Memory B cell (primary cell): ENCODE measurements at regions not wholly inside any gene's neighbourhood (a gene's known extent, or its start where the extent isn't known, plus 50 kb on each side); places are given as distances from the start of the nearest gene placed in this dataset.
"Not testable (repeated sequence)": the region's sequence is repeated elsewhere in the genome, so short reads cannot be mapped to it uniquely, and the experiment has no call there.

ENCODE experiments used
- ATAC-seq: fragments of 150-1000 bp; cut with Tn5 transposase; 2 replicates; pipeline ENCODE4 v1.10.0; 2021; ENCODE audit warnings: low read depth, mild to moderate bottlenecking, moderate library complexity
- DNase-seq, 2 donors: peaks; one replicate each; pipeline ENCODE4 v3.0.0; 2022; ENCODE audit warnings: low spot score in 2 of 2
- H3K27ac Mint-ChIP-seq: one replicate; pipeline ENCODE4 v1.8.0; 2022; ENCODE audit warnings: mild to moderate bottlenecking, moderate library complexity, mixed read lengths
- H3K27me3 Mint-ChIP-seq: one replicate; pipeline ENCODE4 v1.8.0; 2022; ENCODE audit warnings: mixed read lengths
- H3K36me3 Mint-ChIP-seq: one replicate; pipeline ENCODE4 v1.8.0; 2022; ENCODE audit warnings: mild to moderate bottlenecking, mixed read lengths
- H3K4me1 Mint-ChIP-seq: one replicate; pipeline ENCODE4 v1.8.0; 2022; ENCODE audit warnings: mixed read lengths
- H3K4me3 Mint-ChIP-seq: one replicate; pipeline ENCODE4 v1.8.0; 2022; ENCODE audit warnings: mild to moderate bottlenecking, moderate library complexity, mixed read lengths
- H3K9me3 Mint-ChIP-seq: one replicate; pipeline ENCODE4 v1.8.0; 2022; ENCODE audit warnings: mixed read lengths

DNA sequence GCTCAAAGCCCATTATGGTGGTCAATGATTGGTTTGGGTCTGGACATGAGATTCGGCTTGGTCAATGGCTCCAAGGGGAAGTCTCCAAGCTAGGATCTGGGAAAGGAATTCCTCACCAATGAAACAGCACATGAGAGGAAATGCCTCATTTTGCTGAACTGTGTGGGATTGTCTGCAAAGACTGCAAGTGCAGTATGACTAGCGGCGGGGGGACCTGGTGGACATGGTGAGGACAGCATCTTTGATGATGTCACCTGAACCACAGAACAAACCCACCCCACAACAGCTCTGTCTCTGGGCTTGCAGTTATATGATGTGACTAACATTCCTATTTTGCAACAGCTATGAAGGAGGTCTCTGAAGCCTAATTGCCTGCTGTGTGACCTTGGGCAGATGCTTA is 50.6 kb upstream of the NKD1 start:
- H3K9me3 Mint-ChIP-seq, result no peaks in the 10 kb centered on the region
- no peak for DNase-seq
- H3K27me3 Mint-ChIP-seq, result peaks cover 10% of the 10 kb centered on the region
- no peak overlapping the region for H3K4me3 Mint-ChIP-seq
- H3K4me1 Mint-ChIP-seq, result no peaks in the 10 kb centered on the region
- no peak for ATAC-seq
- no peaks in the 10 kb centered on the region for H3K36me3 Mint-ChIP-seq
- no peak overlapping the region for H3K27ac Mint-ChIP-seq

DNA sequence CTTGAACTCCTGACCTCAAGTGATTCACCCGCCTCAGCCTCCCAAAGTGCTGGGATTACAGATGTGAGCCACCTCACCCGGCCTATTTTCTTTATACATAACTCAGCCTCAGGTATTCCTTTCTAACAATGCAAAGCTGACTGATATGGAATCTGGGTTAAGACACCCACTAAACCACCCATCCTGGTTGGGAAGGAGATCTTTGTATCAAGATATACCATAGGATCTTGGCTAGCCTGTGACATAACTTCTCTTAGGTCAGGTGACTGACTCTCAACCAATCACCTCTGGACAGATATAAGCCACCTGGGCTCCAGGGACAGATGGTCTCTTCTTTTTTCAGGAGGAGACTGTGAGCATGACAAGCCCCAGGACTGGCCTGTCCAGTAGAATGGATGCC is 51.2 kb upstream of the NKD1 start:
- DNase-seq, result no peak
- H3K4me3 Mint-ChIP-seq, result no peak overlapping the region
- H3K4me1 Mint-ChIP-seq, result no peaks in the 10 kb centered on the region
- H3K27ac Mint-ChIP-seq, result no peak overlapping the region
- no peaks in the 10 kb centered on the region for H3K36me3 Mint-ChIP-seq
- no peak for ATAC-seq
- no peaks in the 10 kb centered on the region for H3K9me3 Mint-ChIP-seq
- peaks cover 10% of the 10 kb centered on the region for H3K27me3 Mint-ChIP-seq

DNA sequence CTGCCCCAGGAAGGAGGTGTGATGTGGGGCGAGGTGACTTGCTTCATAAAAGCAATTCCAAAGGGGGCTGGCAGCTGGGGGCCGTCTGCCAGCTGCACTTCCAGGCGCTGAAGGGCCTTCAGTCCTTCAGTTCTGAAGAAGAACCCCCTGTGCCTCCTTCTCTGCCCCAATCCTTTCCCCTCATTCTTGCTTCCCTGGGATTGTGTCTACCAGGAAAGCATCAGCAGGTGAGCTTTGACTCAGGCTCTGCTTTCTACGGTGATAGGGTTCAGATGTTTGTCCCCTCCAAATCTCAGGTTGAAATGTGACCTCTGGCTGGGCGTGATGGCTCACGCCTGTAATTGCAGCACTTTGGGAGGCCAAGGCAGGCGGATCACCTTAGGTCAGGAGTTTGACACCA is 52.5 kb upstream of the NKD1 start:
- Mint-ChIP-seq H3K36me3 (no peaks in the 10 kb centered on the region), H3K27ac (no peak overlapping the region), H3K4me1 (no peaks in the 10 kb centered on the region), H3K27me3 (peaks cover 14% of the 10 kb centered on the region), H3K4me3 (no peak overlapping the region), H3K9me3 (no peaks in the 10 kb centered on the region)
- DNase-seq, result no peak
- ATAC-seq, result no peak

DNA sequence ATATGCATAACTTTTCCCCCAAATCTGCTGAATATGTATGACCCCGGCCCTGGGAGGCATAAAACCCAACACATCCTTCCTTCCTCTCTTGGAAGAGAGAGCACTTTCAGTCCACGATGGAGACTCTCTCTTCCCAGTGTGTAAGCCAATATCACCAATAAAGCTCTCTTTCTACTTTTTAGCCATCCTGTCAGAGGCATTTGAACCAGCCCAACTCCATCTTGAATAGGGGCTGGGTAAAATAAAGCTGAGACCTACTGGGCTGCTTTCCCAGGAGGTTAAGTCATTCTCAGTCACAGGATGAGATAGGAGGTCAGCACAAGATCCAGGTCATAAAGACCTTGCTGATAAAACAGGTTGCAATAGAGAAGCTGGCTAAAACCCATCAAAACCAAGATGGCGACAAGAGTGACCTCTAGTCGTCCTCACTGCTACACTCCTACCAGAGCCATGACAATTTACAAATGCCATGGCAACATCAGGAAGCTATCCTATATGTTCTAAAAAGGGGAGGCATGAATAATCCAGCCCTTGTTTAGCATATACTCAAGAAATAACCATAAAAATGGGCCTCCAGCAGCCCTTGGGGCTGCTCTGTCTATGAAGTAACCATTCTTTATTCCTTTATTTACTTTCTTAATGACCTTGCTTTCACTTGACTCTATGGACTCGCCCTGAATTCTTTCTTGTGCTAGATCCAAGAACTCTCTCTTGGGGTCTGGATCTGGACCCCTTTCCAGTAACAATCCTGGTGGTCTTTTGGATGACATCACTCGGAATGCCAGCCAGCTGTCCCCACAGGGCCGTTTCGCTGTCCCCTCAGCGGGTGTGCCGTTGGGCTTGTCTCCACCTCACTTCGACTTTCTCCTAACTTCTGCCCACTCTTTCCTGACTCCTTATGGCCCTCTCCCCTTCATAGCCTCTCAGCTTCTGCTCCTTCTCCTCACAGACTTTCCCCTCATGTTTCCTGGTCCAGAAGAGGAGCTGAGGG is 53.4 kb upstream of the NKD1 start:
- Mint-ChIP-seq H3K36me3 (no peaks in the 10 kb centered on the region), H3K27me3 (peaks cover 14% of the 10 kb centered on the region), H3K9me3 (no peaks in the 10 kb centered on the region), H3K27ac (no peak overlapping the region), H3K4me3 (no peak overlapping the region), H3K4me1 (no peaks in the 10 kb centered on the region)
- ATAC-seq (no peak), DNase-seq (no peak)

DNA sequence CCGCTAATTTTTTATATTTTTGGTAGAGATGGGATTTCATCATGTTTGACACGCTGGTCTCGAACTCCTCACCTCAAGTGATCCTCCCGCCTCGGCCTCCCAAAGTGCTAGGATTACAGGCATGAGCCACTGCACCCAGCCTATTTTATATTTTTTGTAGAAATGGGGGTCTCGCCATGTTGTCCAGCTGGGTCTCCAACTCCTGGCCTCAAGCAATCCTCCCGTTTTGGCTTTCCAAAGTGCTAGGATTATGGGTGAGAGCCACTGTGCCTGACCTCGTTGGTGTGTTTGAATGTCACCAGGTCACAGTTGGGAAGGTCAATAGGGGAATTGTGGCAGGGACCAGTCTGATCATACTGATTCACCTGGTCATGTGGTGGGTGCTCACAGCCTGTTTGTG is 56.7 kb upstream of the NKD1 start:
- H3K27ac Mint-ChIP-seq, result no peak overlapping the region
- peaks cover 14% of the 10 kb centered on the region for H3K27me3 Mint-ChIP-seq
- DNase-seq (no peak), ATAC-seq (no peak)
- H3K9me3 Mint-ChIP-seq, result no peaks in the 10 kb centered on the region
- H3K36me3 Mint-ChIP-seq, result no peaks in the 10 kb centered on the region
- no peak overlapping the region for H3K4me3 Mint-ChIP-seq
- H3K4me1 Mint-ChIP-seq, result no peaks in the 10 kb centered on the region

DNA sequence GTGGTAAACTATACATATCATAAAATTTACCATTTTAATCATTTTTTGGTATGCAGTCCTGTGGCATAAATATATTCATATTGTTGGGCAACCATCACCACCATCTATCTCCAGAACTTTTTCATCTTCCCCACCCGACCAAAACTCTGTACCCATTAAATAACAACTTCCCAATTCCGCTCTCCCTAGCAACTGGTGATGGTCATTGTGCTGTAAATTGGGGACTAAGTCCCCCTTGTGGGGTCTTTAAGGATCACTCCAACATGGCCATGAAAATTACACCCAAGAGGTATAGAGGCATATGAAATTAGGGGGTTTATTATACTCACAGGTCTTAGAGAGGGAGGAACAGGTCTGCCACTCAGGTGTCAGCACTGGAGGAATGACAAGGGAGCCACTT is 57.4 kb upstream of the NKD1 start:
- ATAC-seq (no peak), DNase-seq (no peak)
- Mint-ChIP-seq H3K27ac (no peak overlapping the region), H3K36me3 (no peaks in the 10 kb centered on the region), H3K9me3 (peaks cover 2% of the 10 kb centered on the region), H3K27me3 (peaks cover 14% of the 10 kb centered on the region), H3K4me1 (no peaks in the 10 kb centered on the region), H3K4me3 (no peak overlapping the region)

DNA sequence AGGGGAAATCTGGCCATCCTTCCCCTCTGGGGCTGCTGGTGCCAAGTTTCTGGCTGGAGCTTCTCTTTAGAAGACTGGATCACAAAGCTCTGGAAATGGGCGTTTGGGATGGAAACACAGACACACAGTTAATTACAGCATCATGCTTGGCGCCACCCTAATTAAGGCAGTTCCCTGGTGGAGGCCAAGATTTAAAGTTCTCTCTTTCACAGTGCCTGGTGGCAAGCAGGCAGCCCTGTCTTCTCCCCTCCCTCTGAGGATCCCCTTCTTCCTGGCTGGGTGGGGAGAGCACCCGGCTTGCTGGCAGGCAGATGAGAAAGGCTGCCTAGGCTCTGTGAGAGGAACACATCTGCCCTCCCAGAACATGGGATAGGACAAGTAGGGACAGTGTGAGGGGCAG is 59.0 kb upstream of the NKD1 start:
- no peaks in the 10 kb centered on the region for H3K36me3 Mint-ChIP-seq
- no peak overlapping the region for H3K4me3 Mint-ChIP-seq
- H3K27ac Mint-ChIP-seq, result no peak overlapping the region
- H3K9me3 Mint-ChIP-seq, result peaks cover 2% of the 10 kb centered on the region
- peaks cover 7% of the 10 kb centered on the region for H3K27me3 Mint-ChIP-seq
- DNase-seq, result no peak
- H3K4me1 Mint-ChIP-seq, result no peaks in the 10 kb centered on the region
- ATAC-seq, result no peak

DNA sequence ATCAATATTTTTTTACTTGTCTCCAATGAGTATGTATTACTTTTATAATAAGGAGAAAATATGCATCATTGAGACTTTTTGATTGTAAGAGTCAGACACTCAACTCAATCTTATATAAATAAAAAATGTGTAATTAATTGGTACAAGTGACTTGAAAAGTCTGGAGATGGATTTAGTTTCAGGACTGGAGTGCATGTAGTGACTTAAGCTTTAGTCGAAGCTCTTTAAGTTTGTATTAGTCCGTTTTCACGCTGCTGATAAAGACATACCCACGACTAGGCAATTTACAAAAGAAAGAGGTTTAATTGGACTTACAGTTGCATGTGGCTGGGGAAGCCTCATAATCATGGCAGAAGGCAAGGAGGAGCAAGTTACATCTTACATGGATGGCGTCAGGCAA is 60.7 kb upstream of the NKD1 start:
- H3K27me3 Mint-ChIP-seq, result peaks cover 4% of the 10 kb centered on the region
- no peak for DNase-seq
- H3K27ac Mint-ChIP-seq, result no peak overlapping the region
- H3K4me3 Mint-ChIP-seq, result no peak overlapping the region
- peaks cover 2% of the 10 kb centered on the region for H3K9me3 Mint-ChIP-seq
- H3K36me3 Mint-ChIP-seq, result no peaks in the 10 kb centered on the region
- H3K4me1 Mint-ChIP-seq, result no peaks in the 10 kb centered on the region
- no peak for ATAC-seq

DNA sequence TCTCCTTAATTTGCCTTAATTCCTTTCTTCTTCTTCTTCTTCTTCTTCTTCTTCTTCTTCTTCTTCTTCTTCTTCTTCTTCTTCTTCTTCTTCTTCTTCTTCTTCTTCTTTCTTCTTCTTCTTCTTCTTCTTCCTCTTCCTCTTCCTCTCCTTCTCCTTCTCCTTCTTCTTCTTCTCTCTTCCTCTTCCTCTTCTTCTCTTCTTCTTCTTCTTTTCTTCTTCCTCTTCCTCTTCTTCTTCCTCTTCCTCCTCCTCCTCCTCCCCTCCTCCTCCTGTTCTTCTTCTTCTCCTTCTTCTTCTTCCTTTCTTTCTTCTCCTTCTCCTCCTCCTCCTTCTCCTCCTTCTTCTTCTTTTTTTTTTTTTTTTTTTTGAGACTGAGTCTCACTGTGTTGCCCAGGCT is 62.0 kb upstream of the NKD1 start:
- H3K36me3 Mint-ChIP-seq, H3K4me1 Mint-ChIP-seq, H3K27ac Mint-ChIP-seq, H3K4me3 Mint-ChIP-seq, DNase-seq, ATAC-seq, H3K27me3 Mint-ChIP-seq, H3K9me3 Mint-ChIP-seq: not testable (repeated sequence)

DNA sequence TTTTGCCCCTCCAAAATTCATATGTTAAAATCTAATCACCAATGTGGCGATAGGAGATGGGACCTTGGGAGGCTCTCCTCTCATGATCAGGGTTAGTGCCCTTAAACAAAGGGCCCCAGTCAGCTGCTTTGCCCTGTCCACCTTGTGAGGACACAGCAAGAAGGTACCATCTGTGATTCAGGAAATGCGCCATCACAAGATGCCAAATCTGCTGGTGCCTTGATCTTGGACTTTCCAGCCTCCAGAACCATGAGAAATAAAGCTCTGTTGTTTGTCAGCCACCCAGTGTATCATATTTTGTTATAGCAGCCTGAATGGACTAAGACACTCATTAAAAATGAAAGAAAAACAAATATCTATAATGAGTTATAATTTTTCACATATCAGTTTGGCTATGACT is 63.0 kb upstream of the NKD1 start:
- no peak for ATAC-seq
- peaks cover 2% of the 10 kb centered on the region for H3K9me3 Mint-ChIP-seq

DNA sequence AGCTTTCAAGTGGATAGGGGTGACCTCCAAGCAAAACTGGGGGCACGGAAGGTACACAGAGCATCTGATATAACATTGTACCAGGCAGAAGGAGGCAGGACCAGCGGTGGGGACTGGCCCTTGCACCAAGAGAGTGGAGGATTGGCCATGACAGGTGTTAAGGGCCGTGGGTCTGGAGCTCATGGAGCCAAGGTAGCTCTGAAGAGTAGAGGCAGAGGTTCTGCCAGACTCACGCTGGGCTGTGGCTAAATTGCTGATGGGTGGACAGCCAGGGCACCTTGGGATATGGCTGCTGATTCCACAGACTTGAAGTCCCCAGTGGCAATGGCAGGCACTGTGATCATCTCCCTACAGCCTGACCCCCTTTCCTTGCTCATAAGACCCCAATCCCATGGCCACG is 65.9 kb upstream of the NKD1 start:
- ATAC-seq (no peak), DNase-seq (no peak)
- H3K36me3 Mint-ChIP-seq, result no peaks in the 10 kb centered on the region
- peaks cover 2% of the 10 kb centered on the region for H3K9me3 Mint-ChIP-seq
- H3K27me3 Mint-ChIP-seq, result peaks cover 6% of the 10 kb centered on the region
- H3K4me1 Mint-ChIP-seq, result no peaks in the 10 kb centered on the region
- H3K27ac Mint-ChIP-seq, result no peak overlapping the region
- H3K4me3 Mint-ChIP-seq, result no peak overlapping the region

More for the DNA sequence above, 63.0 kb upstream of the NKD1 start:
- Mint-ChIP-seq H3K36me3 (no peaks in the 10 kb centered on the region), H3K4me1 (no peaks in the 10 kb centered on the region), H3K4me3 (no peak overlapping the region), H3K27me3 (peaks cover 4% of the 10 kb centered on the region), H3K27ac (no peak overlapping the region)
- DNase-seq, result no peak

DNA sequence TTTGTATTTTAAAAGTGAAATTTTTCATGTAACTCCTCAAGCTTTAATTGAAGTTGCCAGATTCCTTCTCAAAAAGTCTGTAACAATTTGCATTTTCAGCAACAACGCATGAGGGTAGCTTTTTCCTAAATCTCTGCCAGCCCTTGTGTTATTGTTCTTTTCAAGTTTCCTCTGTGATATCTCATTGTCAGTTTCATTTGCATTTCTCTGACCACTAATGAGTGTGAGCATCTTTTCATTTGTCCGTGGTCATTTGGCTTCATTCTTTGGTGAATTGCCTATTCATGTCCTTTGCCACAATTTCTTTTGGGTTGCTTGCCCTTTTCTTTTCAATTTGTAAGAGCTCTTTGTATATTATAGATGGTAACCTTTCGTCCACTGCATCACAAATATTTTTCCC is 68.0 kb upstream of the NKD1 start:
- DNase-seq (no peak), ATAC-seq (no peak)
- Mint-ChIP-seq H3K27ac (no peak overlapping the region), H3K36me3 (no peaks in the 10 kb centered on the region), H3K4me1 (no peaks in the 10 kb centered on the region), H3K27me3 (peaks cover 15% of the 10 kb centered on the region), H3K9me3 (no peaks in the 10 kb centered on the region), H3K4me3 (no peak overlapping the region)

DNA sequence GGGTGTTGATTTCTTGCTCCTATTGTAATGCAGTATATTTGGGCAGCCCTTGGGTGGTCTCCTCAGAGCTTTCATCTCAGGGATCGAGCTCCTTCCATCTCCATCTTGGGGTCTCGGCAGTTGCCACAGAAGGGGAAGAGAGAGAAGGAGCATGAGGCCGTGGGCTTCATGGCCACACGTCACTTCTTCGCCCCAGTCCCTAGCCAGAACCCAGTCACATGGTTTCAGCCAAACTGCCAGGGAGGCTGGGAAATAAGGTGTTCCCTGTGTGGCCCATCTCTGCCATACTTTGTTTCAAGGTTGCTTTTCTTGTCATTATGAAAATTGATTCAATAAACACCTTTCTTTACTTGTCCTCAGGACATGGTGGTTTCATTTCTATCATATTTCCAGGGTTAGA is 68.4 kb upstream of the NKD1 start:
- Mint-ChIP-seq H3K4me3 (no peak overlapping the region), H3K9me3 (no peaks in the 10 kb centered on the region), H3K27ac (no peak overlapping the region), H3K27me3 (peaks cover 15% of the 10 kb centered on the region), H3K4me1 (no peaks in the 10 kb centered on the region), H3K36me3 (no peaks in the 10 kb centered on the region)
- ATAC-seq, result no peak
- no peak for DNase-seq

DNA sequence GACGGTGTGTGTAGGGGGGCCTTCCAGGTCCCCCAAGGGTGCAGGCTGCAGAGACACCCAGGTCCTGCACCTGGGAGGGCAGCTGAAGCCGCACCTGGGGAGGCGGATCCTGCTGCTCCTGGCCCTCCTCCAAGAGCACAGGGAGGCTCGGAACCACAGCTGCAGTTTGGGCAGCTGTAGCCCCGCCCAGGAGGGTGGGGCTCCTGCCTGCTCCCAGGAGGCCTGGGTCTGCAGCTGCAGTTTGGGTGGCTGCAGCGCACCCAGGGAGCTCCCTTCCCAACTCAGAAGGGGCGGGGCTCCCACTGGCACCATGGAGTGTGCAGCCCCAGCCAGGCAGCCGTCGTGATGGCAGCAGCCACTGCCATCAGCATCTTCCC is 69.4 kb upstream of the NKD1 start:
- DNase-seq (no peak), ATAC-seq (no peak)
- H3K4me1 Mint-ChIP-seq, result no peaks in the 10 kb centered on the region
- no peak overlapping the region for H3K4me3 Mint-ChIP-seq
- H3K27me3 Mint-ChIP-seq, result peaks cover 17% of the 10 kb centered on the region
- no peaks in the 10 kb centered on the region for H3K9me3 Mint-ChIP-seq
- H3K27ac Mint-ChIP-seq, result no peak overlapping the region
- no peaks in the 10 kb centered on the region for H3K36me3 Mint-ChIP-seq
